ENCODE measurements at regions not wholly inside any gene's neighbourhood (a gene's known extent, or its start where the extent isn't known, plus 50 kb on each side); places are given as distances from the start of the nearest gene placed in this dataset.

GRCh38 chr4:123876671-123877101 lies 480.1 kb downstream of the SPRY1 start:
- no peak overlapping the region for H3K4me2 ChIP-seq (ENCODE audit: low read length)

GRCh38 chr4:123877551-123877950 lies 481.0 kb downstream of the SPRY1 start:
- Histone ChIP-seq H3F3A (ENCODE audit: insufficient read depth, low read length, poor library complexity, severe bottlenecking) (no peaks in the 10 kb centered on the region), H3K4me3 (ENCODE audit: low read length) (no peak overlapping the region), H3K9ac (ENCODE audit: low read length) (no peak overlapping the region), H3K9me2 (ENCODE audit: insufficient read depth, low read length) (no peaks in the 10 kb centered on the region), H3K79me2 (replicated peaks; ENCODE audit: insufficient read depth, low read length) (no peaks in the 10 kb centered on the region), H3K4me2 (ENCODE audit: low read length) (no peak overlapping the region), H3K27ac (ENCODE audit: low read length) (no peak overlapping the region), H4K20me1 (ENCODE audit: insufficient read depth) (no peaks in the 10 kb centered on the region), H3K9me3 (ENCODE audit: low read length) (no peaks in the 10 kb centered on the region), H3K36me3 (ENCODE audit: insufficient read depth, low read length) (no peaks in the 10 kb centered on the region), H3K27me3 (ENCODE audit: insufficient read depth, low read depth, low read length) (no peaks in the 10 kb centered on the region), H2AFZ (ENCODE audit: low read depth, low read length) (no peak overlapping the region)
- TF ChIP-seq REST (IDR thresholded peaks at IDR 0.05; ENCODE audit: borderline replicate concordance), result no peak

More at GRCh38 chr4:123876671-123877101, 480.1 kb downstream of the SPRY1 start:
- no peak overlapping the region for H3K27ac ChIP-seq (ENCODE audit: low read length)
- no peaks in the 10 kb centered on the region for H3F3A ChIP-seq (ENCODE audit: insufficient read depth, low read length, poor library complexity, severe bottlenecking)
- no peaks in the 10 kb centered on the region for H3K36me3 ChIP-seq (ENCODE audit: insufficient read depth, low read length)
- no peaks in the 10 kb centered on the region for H3K9me2 ChIP-seq (ENCODE audit: insufficient read depth, low read length)
- H3K4me3 ChIP-seq (ENCODE audit: low read length), result no peak overlapping the region
- no peaks in the 10 kb centered on the region for H3K27me3 ChIP-seq (ENCODE audit: insufficient read depth, low read depth, low read length)
- no peak overlapping the region for H3K9ac ChIP-seq (ENCODE audit: low read length)
- no peaks in the 10 kb centered on the region for H3K9me3 ChIP-seq (ENCODE audit: low read length)
- H2AFZ ChIP-seq (ENCODE audit: low read depth, low read length), result no peak overlapping the region
- TF ChIP-seq TAF1 (IDR thresholded peaks at IDR 0.05; ENCODE audit: low read depth) (no peak), CTCF (IDR thresholded peaks at IDR 0.05; ENCODE audit: poor library complexity, severe bottlenecking) (no peak), EP300 (conservative IDR thresholded peaks at IDR 0.05; ENCODE audit: poor library complexity, severe bottlenecking) (no peak), REST (IDR thresholded peaks at IDR 0.05; ENCODE audit: borderline replicate concordance) (no peak)
- no peaks in the 10 kb centered on the region for H4K20me1 ChIP-seq (ENCODE audit: insufficient read depth)
- no peaks in the 10 kb centered on the region for H3K79me2 ChIP-seq (replicated peaks; ENCODE audit: insufficient read depth, low read length)

GRCh38 chr4:123878976-123879375 lies 482.4 kb downstream of the SPRY1 start:
- no peaks in the 10 kb centered on the region for H3K79me2 ChIP-seq (replicated peaks; ENCODE audit: insufficient read depth, low read length)
- no peak for TF ChIP-seq MXI1 (conservative IDR thresholded peaks at IDR 0.05; ENCODE audit: poor library complexity, severe bottlenecking)
- TF ChIP-seq REST (IDR thresholded peaks at IDR 0.05; ENCODE audit: borderline replicate concordance), result no peak
- no peak for TF ChIP-seq SMC3 (conservative IDR thresholded peaks at IDR 0.05; ENCODE audit: poor library complexity)
- no peak for TF ChIP-seq TAF1 (IDR thresholded peaks at IDR 0.05; ENCODE audit: low read depth)
- H3K9ac ChIP-seq (ENCODE audit: low read length), result no peak overlapping the region
- H3K27ac ChIP-seq (ENCODE audit: low read length), result no peak overlapping the region
- no peak overlapping the region for H3K4me3 ChIP-seq (ENCODE audit: low read length)
- H3K9me3 ChIP-seq (ENCODE audit: low read length), result no peaks in the 10 kb centered on the region
- H3K27me3 ChIP-seq (ENCODE audit: insufficient read depth, low read depth, low read length), result no peaks in the 10 kb centered on the region
- no peaks in the 10 kb centered on the region for H3F3A ChIP-seq (ENCODE audit: insufficient read depth, low read length, poor library complexity, severe bottlenecking)
- H3K4me2 ChIP-seq (ENCODE audit: low read length), result no peak overlapping the region
- H2AFZ ChIP-seq (ENCODE audit: low read depth, low read length), result no peak overlapping the region
- no peaks in the 10 kb centered on the region for H3K9me2 ChIP-seq (ENCODE audit: insufficient read depth, low read length)
- no peaks in the 10 kb centered on the region for H4K20me1 ChIP-seq (ENCODE audit: insufficient read depth)
- H3K36me3 ChIP-seq (ENCODE audit: insufficient read depth, low read length), result no peaks in the 10 kb centered on the region

Data from neural cell (in vitro differentiated cells).